ENCODE measurements at regions not wholly inside any gene's neighbourhood (a gene's known extent, or its start where the extent isn't known, plus 50 kb on each side); places are given as distances from the start of the nearest gene placed in this dataset.

GRCh38 chr3:110958313-110959147 lies 113.1 kb upstream of the NECTIN3 start:
- H3K4me3 ChIP-seq (ENCODE audit: low read length): no peak overlapping the region
- no peak for DNase-seq (ENCODE audit: low read depth)
- H3K9me3 ChIP-seq (ENCODE audit: control insufficient read depth, low read length): no peaks in the 10 kb centered on the region
- peaks cover 5% of the 10 kb centered on the region for H3K4me1 ChIP-seq (ENCODE audit: control insufficient read depth, insufficient read depth, low read length)
- H3K36me3 ChIP-seq (ENCODE audit: control insufficient read depth, insufficient read depth, low read length, severe bottlenecking): no peaks in the 10 kb centered on the region
- H3K27me3 ChIP-seq (replicated peaks; ENCODE audit: control insufficient read depth, insufficient read depth, low read length): no peaks in the 10 kb centered on the region
- no peak overlapping the region for H3K9ac ChIP-seq (ENCODE audit: low read length)

GRCh38 chr3:110965976-110966375 lies 105.6 kb upstream of the NECTIN3 start:
- Histone ChIP-seq H3K9me3 (ENCODE audit: control insufficient read depth, low read length) (peaks cover 18% of the 10 kb centered on the region), H3K27me3 (replicated peaks; ENCODE audit: control insufficient read depth, insufficient read depth, low read length) (no peaks in the 10 kb centered on the region), H3K4me1 (ENCODE audit: control insufficient read depth, insufficient read depth, low read length) (no peaks in the 10 kb centered on the region), H3K4me3 (ENCODE audit: low read length) (no peak overlapping the region), H3K36me3 (ENCODE audit: control insufficient read depth, insufficient read depth, low read length, severe bottlenecking) (no peaks in the 10 kb centered on the region), H3K9ac (ENCODE audit: low read length) (no peak overlapping the region)
- no peak for DNase-seq (ENCODE audit: low read depth)

- H3K9me3 ChIP-seq (ENCODE audit: control insufficient read depth, low read length): peaks cover 18% of the 10 kb centered on the region
- H3K27me3 ChIP-seq (replicated peaks; ENCODE audit: control insufficient read depth, insufficient read depth, low read length): no peaks in the 10 kb centered on the region
- H3K9ac ChIP-seq (ENCODE audit: low read length): no peak overlapping the region
- DNase-seq (ENCODE audit: low read depth): no peak
- no peak overlapping the region for H3K4me3 ChIP-seq (ENCODE audit: low read length)
- no peaks in the 10 kb centered on the region for H3K4me1 ChIP-seq (ENCODE audit: control insufficient read depth, insufficient read depth, low read length)
- H3K36me3 ChIP-seq (ENCODE audit: control insufficient read depth, insufficient read depth, low read length, severe bottlenecking): no peaks in the 10 kb centered on the region
These were observed 104.5 kb upstream of the NECTIN3 start for GRCh38 chr3:110966966-110967663.

- Histone ChIP-seq H3K4me3 (ENCODE audit: low read length) (no peak overlapping the region), H3K9me3 (ENCODE audit: control insufficient read depth, low read length) (peaks cover 18% of the 10 kb centered on the region), H3K9ac (ENCODE audit: low read length) (no peak overlapping the region), H3K27me3 (replicated peaks; ENCODE audit: control insufficient read depth, insufficient read depth, low read length) (no peaks in the 10 kb centered on the region), H3K4me1 (ENCODE audit: control insufficient read depth, insufficient read depth, low read length) (no peaks in the 10 kb centered on the region), H3K36me3 (ENCODE audit: control insufficient read depth, insufficient read depth, low read length, severe bottlenecking) (no peaks in the 10 kb centered on the region)
- no peak for DNase-seq (ENCODE audit: low read depth)
These were observed 103.5 kb upstream of the NECTIN3 start for GRCh38 chr3:110968076-110968475.

- peaks cover 13% of the 10 kb centered on the region for H3K9me3 ChIP-seq (ENCODE audit: control insufficient read depth, low read length)
- no peaks in the 10 kb centered on the region for H3K4me1 ChIP-seq (ENCODE audit: control insufficient read depth, insufficient read depth, low read length)
- DNase-seq (ENCODE audit: low read depth): no peak
- no peaks in the 10 kb centered on the region for H3K36me3 ChIP-seq (ENCODE audit: control insufficient read depth, insufficient read depth, low read length, severe bottlenecking)
- no peak overlapping the region for H3K4me3 ChIP-seq (ENCODE audit: low read length)
- H3K27me3 ChIP-seq (replicated peaks; ENCODE audit: control insufficient read depth, insufficient read depth, low read length): no peaks in the 10 kb centered on the region
- H3K9ac ChIP-seq (ENCODE audit: low read length): no peak overlapping the region
These were observed 102.1 kb upstream of the NECTIN3 start for GRCh38 chr3:110969229-110970211.

GRCh38 chr3:110971010-110971601 lies 100.5 kb upstream of the NECTIN3 start:
- no peak overlapping the region for H3K9ac ChIP-seq (ENCODE audit: low read length)
- no peak overlapping the region for H3K4me3 ChIP-seq (ENCODE audit: low read length)
- no peaks in the 10 kb centered on the region for H3K36me3 ChIP-seq (ENCODE audit: control insufficient read depth, insufficient read depth, low read length, severe bottlenecking)
- no peak for DNase-seq (ENCODE audit: low read depth)
- H3K4me1 ChIP-seq (ENCODE audit: control insufficient read depth, insufficient read depth, low read length): no peaks in the 10 kb centered on the region
- peaks cover 4% of the 10 kb centered on the region for H3K9me3 ChIP-seq (ENCODE audit: control insufficient read depth, low read length)
- no peaks in the 10 kb centered on the region for H3K27me3 ChIP-seq (replicated peaks; ENCODE audit: control insufficient read depth, insufficient read depth, low read length)

- Histone ChIP-seq H3K9ac (ENCODE audit: low read length) (no peak overlapping the region), H3K4me3 (ENCODE audit: low read length) (no peak overlapping the region), H3K27me3 (replicated peaks; ENCODE audit: control insufficient read depth, insufficient read depth, low read length) (no peaks in the 10 kb centered on the region), H3K36me3 (ENCODE audit: control insufficient read depth, insufficient read depth, low read length, severe bottlenecking) (no peaks in the 10 kb centered on the region), H3K9me3 (ENCODE audit: control insufficient read depth, low read length) (peaks cover 4% of the 10 kb centered on the region), H3K4me1 (ENCODE audit: control insufficient read depth, insufficient read depth, low read length) (no peaks in the 10 kb centered on the region)
- no peak for DNase-seq (ENCODE audit: low read depth)
These were observed 98.2 kb upstream of the NECTIN3 start for GRCh38 chr3:110973263-110973895.

GRCh38 chr3:110974902-110975301 lies 96.7 kb upstream of the NECTIN3 start:
- H3K4me3 ChIP-seq (ENCODE audit: low read length): no peak overlapping the region
- H3K9me3 ChIP-seq (ENCODE audit: control insufficient read depth, low read length): peaks cover 1% of the 10 kb centered on the region
- H3K9ac ChIP-seq (ENCODE audit: low read length): no peak overlapping the region

GRCh38 chr3:110984456-110985250 lies 87.0 kb upstream of the NECTIN3 start:
- Histone ChIP-seq H3K9ac (ENCODE audit: low read length) (no peak overlapping the region), H3K9me3 (ENCODE audit: control insufficient read depth, low read length) (peaks cover 3% of the 10 kb centered on the region), H3K36me3 (ENCODE audit: control insufficient read depth, insufficient read depth, low read length, severe bottlenecking) (no peaks in the 10 kb centered on the region), H3K4me1 (ENCODE audit: control insufficient read depth, insufficient read depth, low read length) (no peaks in the 10 kb centered on the region), H3K4me3 (ENCODE audit: low read length) (no peak overlapping the region), H3K27me3 (replicated peaks; ENCODE audit: control insufficient read depth, insufficient read depth, low read length) (no peaks in the 10 kb centered on the region)
- no peak for DNase-seq (ENCODE audit: low read depth)

More at GRCh38 chr3:110974902-110975301, 96.7 kb upstream of the NECTIN3 start:
- Histone ChIP-seq H3K36me3 (ENCODE audit: control insufficient read depth, insufficient read depth, low read length, severe bottlenecking) (no peaks in the 10 kb centered on the region), H3K27me3 (replicated peaks; ENCODE audit: control insufficient read depth, insufficient read depth, low read length) (no peaks in the 10 kb centered on the region), H3K4me1 (ENCODE audit: control insufficient read depth, insufficient read depth, low read length) (no peaks in the 10 kb centered on the region)
- no peak for DNase-seq (ENCODE audit: low read depth)

- no peak overlapping the region for H3K4me3 ChIP-seq (ENCODE audit: low read length)
- no peaks in the 10 kb centered on the region for H3K4me1 ChIP-seq (ENCODE audit: control insufficient read depth, insufficient read depth, low read length)
- no peak overlapping the region for H3K9ac ChIP-seq (ENCODE audit: low read length)
These were observed 82.2 kb upstream of the NECTIN3 start for GRCh38 chr3:110989446-110989845.

More at GRCh38 chr3:110989446-110989845, 82.2 kb upstream of the NECTIN3 start:
- peaks cover 3% of the 10 kb centered on the region for H3K9me3 ChIP-seq (ENCODE audit: control insufficient read depth, low read length)
- DNase-seq (ENCODE audit: low read depth): no peak
- H3K36me3 ChIP-seq (ENCODE audit: control insufficient read depth, insufficient read depth, low read length, severe bottlenecking): no peaks in the 10 kb centered on the region
- no peaks in the 10 kb centered on the region for H3K27me3 ChIP-seq (replicated peaks; ENCODE audit: control insufficient read depth, insufficient read depth, low read length)
